Pulmonary artery endothelial cell (primary cell): ENCODE measurements at regions not wholly inside any gene's neighbourhood (a gene's known extent, or its start where the extent isn't known, plus 50 kb on each side); places are given as distances from the start of the nearest gene placed in this dataset.
"Not testable (repeated sequence)": the region's sequence is repeated elsewhere in the genome, so short reads cannot be mapped to it uniquely, and the experiment has no call there.

Experiments used
- DNase-seq: peaks from one replicate; pipeline ENCODE4 v3.0.0-alpha.2; 2011; ENCODE audit warnings: low read depth, low spot score

DNA sequence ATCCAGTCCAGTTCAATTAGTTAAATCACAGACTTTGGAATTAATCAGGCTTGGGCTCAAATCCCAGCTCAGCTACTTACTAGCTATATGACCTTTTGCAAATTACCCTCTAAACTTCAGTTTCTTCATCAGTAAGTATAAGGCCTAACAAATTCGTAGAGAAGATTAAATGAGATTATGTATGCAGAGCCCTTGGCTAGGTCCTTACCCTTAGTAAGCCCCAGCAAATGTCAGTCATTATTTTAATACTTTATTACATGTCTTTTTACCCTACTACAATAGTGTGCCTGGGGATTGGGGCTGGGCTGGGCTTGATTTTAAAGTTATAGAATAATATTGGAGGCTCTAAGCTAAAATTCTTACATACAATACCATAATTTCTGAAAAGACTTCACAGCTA, 326.1 kb upstream of the PREP start:
- DNase-seq, result no peak

DNA sequence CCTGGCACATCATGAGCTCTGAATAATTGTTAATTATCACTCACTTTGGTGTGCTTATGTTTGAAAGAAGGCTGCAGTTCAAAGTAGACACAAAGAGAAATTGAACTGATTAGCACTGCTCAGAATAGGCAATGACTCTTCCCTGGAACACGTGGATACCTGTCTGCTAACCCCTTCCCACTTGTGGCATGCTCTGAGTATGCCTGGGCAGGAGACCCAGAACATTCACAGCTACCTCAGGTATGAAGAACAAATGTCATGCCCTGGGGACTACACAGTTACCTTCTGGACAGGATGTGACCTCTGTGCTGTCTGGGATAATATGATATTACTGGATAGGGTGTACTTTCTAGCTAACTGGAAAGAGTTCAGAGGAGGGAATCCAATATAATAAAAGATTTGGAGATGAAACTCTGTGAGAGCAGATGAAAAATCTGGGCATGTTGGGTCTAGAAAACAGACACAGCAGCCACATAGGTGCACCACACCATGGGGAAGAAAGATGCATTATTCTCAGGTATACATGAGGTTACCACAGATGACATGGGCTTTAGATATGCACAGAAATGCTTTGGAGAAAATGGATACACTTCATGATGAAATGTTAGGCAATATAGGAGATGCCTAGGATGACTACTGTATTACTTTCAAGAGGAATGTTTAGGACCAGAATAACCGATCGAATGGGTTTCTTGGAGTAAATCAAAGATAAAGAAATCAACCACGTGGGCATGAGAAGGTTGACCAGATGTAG, 324.2 kb upstream of the PREP start:
- DNase-seq, result no peak

DNA sequence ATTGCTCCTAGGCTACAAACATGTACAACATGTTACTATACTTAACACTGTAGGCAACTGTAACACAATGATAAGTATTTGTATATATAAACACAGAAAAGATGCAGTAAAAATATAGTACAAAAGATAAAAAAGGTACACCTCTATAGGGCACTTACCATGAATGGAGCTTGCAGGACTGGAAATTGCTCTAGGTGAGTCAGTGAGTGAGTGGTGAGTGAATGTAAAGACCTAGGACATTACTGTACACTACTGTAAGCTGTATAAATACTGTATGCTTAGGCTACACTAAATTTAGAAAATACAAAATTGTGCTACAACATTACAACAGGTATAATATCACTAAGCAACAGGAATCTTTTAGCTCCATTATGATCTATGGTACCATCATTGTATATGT, 312.0 kb upstream of the PREP start:
- DNase-seq, result no peak

DNA sequence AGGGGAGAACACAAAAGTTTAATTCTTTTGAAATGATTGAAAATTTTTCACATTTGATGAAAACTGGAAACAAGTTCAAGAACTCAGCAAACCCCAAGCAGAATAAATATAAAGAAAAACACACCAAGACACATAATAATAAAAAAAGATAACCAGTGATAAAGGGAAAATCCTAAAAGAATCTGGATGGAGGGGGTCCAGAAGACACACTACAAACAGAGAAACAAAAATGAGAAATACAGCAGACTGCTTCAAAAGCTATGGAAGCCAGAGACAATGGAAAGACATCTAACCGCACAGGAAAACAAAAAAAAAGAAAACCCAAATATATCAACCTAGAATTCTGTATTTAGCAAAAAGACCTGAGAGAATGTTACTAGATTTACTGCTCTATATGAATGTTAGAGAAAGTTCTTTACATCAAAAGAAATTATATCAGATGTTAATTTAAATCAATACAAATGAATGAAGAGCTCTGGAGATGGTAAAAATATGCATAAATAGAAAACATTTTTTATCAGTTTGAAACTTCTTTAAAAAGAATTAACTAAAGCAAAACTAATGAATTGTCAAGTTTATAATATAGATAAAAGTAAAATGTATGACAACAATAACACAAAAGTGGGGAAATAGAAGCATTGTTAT, 310.7 kb upstream of the PREP start:
- no peak for DNase-seq

DNA sequence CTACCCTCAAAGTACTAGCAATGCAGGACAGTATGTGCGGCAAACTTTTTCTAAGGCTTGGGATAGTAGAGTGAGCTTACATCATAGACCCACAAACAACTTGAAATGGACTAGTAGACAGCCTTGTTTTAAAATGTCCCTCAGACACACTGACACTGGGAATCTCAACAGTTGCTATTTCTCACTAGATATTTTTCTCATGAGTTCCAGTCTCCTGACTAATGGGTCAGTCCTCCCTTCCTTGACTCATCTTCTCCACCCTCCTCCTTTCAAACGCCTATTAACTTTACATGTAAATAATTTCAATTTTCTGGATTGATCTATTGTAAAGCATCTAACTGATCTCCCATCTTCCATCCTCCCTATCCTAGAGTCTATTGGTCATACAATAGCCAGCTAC, 308.3 kb upstream of the PREP start:
- no peak for DNase-seq

DNA sequence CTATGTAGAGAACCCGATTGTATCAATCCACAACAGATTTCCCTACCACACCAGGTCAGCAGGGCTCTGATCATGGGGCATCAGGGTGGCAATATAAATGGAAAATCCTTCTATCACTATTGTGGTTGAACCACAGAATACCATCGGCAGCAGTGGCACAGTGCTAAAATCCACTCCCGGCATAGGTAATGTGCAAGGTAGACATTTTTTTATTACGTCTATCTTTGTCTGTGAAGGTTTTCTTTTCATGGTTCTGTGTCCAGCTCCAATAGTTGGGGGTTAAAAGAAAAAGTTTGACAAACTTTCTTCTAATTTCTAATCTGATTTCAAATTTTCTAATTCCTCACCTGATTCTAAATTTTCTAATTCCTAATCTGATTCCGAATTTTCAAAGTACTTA, 302.7 kb upstream of the PREP start:
- no peak for DNase-seq

DNA sequence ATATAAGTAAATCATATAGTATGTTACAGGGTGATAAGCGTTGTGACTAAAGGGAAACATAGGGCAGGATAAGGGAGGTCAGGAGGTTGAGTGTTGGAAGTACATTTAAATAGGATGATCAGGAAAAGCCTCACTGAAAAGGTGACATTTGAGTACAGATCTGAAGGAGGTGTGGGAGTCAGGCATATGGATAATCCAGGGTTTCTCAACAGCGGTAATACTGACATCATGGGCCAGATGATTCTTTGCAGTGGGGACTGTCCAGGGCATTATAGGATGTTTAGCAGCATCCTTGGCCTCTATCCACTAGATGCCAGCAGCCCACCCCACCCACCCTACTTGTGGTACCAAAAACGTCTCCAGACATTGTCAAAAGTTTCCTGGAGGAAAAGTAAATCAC, 292.6 kb upstream of the PREP start:
- no peak for DNase-seq

DNA sequence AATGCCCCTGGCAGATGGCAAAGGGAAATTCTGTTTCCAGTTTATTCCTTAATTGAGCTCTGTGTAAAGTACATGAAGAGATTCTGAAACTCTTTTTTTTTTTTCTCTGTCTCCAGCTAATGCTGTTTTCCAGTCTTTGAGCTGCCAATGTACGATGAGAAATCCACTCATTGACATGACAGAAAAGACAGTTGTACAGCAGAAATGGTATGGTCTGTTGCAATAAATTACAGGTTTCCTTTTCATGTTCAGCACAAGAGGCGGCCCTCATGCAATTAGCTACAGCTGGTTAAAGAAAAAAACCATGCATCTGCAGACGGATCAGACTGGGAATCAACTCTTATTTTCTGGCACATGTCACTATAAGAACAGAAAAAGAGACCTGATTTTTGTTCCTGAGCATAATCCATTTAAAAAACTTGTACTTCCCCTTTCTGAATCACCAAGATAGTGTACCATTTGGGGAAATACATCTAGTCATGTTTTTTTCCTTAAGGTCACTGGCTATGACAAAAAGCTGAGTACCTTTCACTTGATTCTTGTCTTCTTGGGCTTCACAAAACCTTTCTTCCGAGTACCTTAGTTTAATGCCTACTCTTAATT, 289.8 kb upstream of the PREP start:
- no peak for DNase-seq

DNA sequence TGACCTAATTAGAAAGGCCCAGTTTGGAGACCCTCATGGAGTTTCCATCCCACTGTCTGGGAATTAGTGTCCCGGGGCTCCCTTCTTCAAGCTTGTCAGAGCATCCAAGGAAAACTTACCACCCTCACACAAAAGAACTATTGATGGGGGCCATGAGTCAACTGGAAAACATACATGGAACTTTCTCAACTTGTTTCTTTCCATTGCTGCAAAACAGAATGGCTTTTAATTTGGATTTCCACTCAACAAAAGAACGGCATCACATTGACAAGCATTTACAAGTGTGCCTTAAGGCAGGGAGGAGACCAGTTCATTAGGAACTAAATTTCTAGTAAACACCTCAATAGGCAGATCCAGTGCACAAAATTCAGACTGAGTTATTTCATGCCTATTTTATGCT, 289.1 kb upstream of the PREP start:
- no peak for DNase-seq

DNA sequence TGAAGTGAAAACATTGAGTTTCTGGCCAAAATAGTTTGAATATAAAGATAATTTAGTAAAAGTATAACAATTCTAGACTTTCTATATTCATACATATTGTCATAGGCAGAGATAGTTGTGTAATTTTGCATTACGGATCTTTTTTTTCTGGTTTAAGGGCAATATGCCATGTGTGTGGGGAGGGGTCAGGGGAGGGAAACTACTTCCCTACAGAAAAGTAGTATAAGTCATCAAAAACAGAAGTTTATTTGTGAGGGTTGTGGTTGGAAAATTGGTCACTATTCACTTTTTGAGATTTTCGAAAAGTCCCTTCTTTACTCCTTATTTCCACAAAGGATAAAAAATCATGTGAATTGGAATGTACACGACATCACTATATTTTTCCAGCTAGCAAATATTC, 288.2 kb upstream of the PREP start:
- DNase-seq, result no peak

DNA sequence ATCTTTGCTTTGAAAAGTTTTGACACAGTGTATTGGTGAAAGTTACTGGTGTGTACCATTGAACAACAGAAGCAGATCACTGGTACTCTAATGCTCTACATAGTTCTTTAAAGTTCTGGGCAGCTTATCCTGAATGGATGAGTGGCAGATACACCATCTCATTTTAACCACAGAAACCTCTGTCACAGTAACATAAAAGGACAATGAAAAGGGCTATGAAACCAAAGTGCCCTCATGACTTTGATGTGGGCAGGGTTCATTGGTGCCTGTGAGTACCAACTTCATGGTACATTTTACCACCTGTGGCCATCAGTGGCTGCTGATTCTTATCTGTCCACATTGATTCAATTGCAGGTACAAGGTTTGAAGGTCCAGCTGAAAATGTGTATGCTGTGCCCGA, 285.7 kb upstream of the PREP start:
- no peak for DNase-seq

DNA sequence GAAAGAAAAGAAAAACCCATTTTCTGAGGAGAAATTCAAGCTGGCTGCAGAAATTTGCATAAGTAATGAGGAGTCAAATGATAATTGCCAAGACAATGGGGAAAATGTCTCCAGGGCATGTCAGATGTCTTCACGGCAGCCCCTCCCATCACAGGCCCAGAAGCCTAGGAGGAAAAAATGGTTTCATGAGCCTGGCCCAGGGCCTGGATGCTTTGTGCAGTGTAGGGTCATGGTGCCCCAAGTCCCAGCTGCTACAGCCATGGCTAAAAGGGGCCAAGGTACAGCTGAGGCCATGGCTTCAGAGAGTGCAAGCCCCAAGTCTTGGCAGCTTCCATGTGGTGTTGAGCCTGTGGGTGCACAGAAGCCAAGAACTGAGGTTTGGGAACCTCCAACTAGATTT, 283.9 kb upstream of the PREP start:
- not testable (repeated sequence) for DNase-seq

DNA sequence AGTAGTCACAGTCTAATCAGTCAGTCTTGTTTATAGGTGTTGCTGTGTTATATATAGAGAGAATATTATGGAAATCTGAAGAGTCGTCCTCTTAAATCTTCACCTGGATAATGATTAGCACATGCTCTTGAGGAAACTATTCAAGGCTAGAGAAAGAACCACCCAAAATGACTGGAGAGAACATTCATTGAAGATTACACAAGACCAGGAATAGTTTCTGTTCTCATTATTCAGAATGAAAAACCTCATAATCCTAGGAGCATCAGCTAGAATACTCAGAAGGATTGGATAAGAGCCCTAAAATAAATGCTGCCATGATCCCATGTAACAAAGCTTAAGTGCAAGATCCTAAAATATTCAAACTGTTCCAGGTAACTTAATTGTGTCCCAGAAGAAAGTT, 278.2 kb upstream of the PREP start:
- DNase-seq, result no peak

DNA sequence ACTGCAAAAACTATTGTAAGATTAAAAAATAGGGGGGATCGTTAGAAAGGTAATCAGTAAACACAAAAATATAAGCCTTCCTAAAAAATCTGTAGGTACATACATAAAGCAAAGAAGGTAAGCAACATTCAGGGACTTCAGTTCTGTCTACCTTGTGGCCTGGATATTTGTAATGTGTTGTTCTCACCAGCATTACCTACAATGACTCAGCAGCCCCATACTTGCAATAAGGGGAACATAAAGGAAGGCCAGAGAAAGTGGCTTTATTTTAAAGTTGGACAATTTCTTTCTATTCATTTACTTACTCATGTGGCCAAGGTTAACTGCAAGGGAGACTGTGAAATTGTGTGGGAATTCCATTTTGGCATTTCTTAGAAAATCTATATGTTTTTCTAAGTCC, 277.2 kb upstream of the PREP start:
- DNase-seq, result no peak

DNA sequence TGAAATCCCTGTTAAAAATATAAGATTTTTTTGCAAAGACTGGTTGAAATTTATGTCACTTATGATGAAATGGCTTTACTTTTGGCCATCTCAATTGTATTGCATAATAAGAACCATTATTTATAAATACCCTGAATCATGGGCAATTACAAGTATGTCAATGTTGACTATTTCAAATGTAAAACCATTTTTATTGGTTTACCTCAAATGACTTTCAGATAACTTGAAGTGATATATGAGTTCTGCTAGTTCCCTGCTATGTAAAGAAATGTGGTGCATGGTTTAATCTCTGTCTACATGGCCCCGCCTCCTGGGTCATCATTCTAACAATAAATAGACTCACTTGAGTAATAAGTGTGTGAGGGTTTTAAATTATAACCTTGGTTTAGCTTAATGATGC, 275.6 kb upstream of the PREP start:
- no peak for DNase-seq

DNA sequence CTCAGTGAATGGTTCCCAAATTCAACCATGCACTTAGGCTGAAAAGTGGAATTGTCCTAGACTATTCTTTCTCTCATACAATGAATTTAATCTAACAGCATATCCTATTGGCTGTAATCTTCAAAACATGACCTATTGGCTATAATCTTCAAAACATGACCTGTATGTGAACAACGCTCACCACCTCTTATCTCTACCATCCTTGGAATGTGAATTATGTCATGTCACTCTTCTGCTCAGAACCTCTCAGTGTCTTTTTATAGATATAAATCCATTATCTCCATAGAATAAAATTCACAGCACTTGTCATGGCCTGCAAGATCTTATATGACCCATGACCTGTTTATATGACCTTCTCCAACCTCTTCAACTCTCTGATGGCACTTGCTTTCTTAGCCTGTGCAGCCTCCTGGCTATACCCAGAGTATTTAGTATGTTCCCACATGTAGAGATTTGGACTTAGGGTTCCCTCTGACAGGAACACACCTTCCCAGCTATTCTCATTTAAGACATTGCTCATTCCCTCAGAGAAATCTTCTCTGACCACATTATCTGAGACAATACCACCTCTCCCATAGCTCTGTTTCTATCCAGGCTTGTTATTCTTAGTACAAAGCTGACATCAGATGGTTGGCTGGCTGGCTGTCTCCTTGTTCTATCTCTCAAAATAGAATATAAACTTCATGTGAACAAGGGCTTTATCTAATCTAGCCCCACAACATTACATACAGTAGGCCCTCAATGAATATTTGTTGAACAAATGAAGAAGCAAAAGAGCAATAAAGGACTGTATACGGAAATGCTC, 275.0 kb upstream of the PREP start:
- no peak for DNase-seq

DNA sequence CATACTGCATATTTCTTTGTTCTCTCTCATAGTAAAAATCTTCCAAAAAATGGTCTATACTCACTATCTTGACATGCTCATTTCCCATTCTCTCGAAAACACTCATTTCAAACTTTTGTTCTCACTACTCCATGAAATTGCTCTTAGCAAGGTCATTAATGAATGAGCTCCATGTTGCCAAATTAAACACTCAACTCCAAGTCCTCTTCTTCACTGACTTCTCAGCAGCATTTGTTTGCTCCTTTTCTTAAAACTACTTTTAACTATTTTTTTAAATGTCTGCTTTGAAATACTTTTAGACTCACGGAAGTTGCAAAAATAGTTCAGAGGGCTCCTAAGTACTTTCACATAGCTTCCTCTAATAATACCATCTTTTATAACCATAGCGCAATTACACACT, 274.0 kb upstream of the PREP start:
- no peak for DNase-seq

DNA sequence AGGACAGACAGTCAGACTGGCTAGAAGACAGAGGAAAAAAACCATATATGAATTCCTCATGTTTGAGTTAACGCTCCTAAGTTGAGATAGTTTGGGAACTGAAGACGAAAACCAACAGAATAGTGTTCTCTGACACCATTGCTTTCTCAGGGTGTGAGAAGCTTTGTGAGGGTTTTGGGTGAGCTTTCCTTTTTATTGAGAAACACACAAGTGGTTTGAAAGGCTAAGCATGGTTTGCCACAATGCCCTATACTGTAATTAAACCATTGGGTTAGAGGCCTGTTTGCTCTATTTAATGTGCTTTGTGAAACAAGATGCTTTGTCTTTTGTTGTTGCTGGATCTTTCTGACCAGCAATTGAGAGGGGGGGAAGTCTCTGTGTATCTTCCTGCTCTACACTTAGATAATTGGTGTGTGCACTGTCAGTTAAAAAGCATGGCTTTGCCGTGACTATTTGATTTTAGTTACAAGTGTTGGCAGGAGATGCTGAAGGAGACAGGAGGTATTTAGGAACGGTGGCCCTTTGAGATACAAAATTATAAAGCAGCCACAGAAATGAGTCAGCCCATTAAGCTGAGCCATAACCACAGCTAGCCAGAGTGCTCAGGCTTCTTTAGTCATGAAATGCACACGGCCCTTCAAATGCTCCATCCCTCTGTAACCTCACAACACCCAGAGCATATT, 273.0 kb upstream of the PREP start:
- DNase-seq, result no peak

DNA sequence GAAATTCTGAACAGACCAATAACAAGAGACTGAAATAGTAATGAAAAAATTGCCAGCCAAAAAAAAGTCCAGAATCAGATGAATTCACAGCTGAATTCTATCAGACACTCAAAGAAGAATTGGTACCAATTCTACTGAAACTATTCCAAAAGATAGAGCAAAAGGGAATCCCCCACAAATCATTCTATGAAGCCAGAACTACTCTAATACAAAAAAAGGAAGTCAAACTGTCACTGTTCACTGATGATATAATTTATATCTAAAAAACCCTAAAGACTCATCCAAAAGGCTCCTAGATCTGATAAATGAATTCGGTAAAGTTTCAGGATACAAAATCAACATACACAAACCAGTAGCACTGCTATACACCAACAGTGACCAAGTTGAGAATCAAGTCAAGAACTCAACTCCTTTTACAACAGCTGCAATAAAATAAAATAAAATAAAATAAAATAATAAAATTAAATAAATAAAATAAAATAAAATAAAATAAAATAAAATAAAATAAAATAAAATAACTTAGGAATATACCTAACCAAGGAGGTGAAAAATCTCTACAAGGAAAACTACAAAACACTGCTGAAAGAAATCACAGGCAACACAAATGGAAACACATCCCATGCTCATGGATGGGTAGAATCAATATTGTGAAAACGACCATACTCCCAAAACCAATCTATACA, 270.1 kb upstream of the PREP start:
- not testable (repeated sequence) for DNase-seq

DNA sequence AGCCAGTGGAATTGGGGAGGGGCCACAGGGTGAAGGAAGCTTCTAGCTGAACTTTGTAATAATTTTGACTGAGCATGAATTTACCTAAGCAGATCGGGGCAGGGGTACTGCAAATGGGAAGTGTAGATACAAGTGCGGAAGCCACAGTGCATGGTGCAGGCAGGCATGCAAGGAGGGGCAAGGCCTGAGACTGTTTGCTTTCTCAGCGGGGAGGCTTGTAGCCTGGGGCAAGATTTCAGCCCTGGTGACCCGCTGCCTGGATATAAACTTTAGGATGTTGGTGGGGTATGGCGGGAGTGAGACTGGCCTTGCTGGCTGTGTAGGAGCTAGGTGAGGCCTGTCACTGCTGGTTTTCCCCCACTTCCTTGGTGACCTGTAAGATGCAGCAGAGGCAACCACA, 266.4 kb upstream of the PREP start:
- no peak for DNase-seq

DNA sequence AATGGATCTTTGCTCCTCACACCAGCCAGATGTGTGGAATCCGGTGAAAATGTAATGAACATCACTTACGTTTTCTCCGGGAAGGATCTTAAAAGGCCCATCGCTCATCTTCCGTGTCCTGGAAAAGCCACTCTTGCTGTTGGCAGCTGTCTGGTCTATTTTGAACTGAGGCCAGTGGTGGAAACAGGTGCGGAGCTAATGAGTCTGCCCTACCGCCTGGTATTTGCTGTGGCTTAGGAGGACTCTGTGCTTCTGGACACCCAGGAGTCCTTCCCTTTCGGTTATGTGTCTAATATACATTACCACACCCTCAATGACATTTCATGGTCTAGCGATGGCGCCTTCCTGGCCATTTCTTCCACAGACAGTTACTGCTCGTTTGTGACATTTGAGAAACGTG, 264.2 kb upstream of the PREP start:
- DNase-seq, result no peak
